ENCODE measurements at regions not wholly inside any gene's neighbourhood (a gene's known extent, or its start where the extent isn't known, plus 50 kb on each side); places are given as distances from the start of the nearest gene placed in this dataset.

GRCh38 chr10:64288404-64288803 is 767.2 kb downstream of the REEP3 start:
- TF ChIP-seq, protein P1, sequence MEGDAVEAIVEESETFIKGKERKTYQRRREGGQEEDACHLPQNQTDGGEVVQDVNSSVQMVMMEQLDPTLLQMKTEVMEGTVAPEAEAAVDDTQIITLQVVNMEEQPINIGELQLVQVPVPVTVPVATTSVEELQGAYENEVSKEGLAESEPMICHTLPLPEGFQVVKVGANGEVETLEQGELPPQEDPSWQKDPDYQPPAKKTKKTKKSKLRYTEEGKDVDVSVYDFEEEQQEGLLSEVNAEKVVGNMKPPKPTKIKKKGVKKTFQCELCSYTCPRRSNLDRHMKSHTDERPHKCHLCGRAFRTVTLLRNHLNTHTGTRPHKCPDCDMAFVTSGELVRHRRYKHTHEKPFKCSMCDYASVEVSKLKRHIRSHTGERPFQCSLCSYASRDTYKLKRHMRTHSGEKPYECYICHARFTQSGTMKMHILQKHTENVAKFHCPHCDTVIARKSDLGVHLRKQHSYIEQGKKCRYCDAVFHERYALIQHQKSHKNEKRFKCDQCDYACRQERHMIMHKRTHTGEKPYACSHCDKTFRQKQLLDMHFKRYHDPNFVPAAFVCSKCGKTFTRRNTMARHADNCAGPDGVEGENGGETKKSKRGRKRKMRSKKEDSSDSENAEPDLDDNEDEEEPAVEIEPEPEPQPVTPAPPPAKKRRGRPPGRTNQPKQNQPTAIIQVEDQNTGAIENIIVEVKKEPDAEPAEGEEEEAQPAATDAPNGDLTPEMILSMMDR (IDR thresholded peaks at IDR 0.05): no peak
- no peak for ATAC-seq
- intact Hi-C loops (cut with DNase I, micrococcal nuclease): no loop called here

DNA sequence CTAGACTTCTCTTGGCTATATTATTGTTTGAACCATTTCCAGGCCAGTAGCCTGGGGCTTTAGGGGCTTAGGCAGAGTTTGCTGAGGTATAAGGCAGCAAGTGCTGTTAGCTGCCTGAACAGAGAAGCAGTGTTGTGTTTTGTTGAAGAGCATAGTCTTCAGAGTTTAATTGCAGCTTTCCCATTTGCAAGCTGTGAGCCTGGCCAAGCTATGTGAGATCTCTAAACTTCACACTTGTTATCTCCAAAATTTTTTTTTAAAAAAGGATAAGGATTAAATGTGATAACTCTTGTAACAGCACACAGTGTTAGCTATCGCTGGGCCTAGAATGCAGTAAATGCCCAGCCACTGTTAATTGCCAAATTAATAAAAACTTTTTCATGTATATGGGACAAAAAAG is 782.4 kb downstream of the REEP3 start:
- H3K4me3 ChIP-seq: no peak overlapping the region
- no peaks in the 10 kb centered on the region for H3K9me3 ChIP-seq
- ATAC-seq: no peak
- H3K4me1 ChIP-seq (ENCODE audit: low read depth): no peaks in the 10 kb centered on the region
- no peak for DNase-seq
- TF ChIP-seq, protein P1 (IDR thresholded peaks at IDR 0.05): no peak
- intact Hi-C loops (cut with DNase I, micrococcal nuclease): no loop called here
- no peaks in the 10 kb centered on the region for H3K36me3 ChIP-seq (ENCODE audit: low read depth)

More at GRCh38 chr10:64288404-64288803, 767.2 kb downstream of the REEP3 start:
- no peak for DNase-seq
- Histone ChIP-seq H3K36me3 (ENCODE audit: low read depth) (no peaks in the 10 kb centered on the region), H3K4me3 (no peak overlapping the region), H3K4me1 (ENCODE audit: low read depth) (no peaks in the 10 kb centered on the region), H3K9me3 (no peaks in the 10 kb centered on the region)

DNA sequence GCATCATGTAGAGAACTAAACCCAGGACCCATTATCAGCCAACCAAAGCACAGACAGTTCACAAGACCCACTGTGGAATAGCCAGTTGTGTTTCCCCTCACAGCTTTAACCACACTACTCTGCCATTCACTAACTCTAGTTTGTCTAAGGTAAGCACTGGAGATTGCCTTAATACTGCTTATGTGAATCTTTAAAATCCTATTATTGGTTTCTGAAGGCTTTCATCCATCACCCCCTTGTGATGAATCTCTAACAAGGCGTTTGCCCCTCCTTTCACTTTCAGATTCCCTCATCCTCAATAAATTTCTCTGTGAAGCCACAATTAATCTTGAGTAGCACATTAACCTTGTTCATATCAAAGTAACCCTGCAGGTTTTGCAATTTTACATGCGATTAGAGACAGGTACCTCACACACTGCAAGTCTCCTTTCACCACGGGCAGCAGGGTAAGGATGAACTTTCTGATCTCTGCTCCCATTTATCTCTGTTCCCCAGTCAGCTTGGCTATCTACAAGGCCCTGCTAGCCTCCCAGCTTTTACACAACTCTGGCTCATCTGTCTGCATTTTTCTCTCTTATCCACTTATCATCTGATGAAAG is 785.6 kb downstream of the REEP3 start:
- no peak for ATAC-seq
- H3K9me3 ChIP-seq: no peaks in the 10 kb centered on the region
- H3K4me1 ChIP-seq (ENCODE audit: low read depth): no peaks in the 10 kb centered on the region
- intact Hi-C loops (cut with DNase I, micrococcal nuclease): no loop called here
- TF ChIP-seq, protein P1 (IDR thresholded peaks at IDR 0.05): no peak
- no peaks in the 10 kb centered on the region for H3K36me3 ChIP-seq (ENCODE audit: low read depth)
- no peak overlapping the region for H3K4me3 ChIP-seq
- no peak for DNase-seq

DNA sequence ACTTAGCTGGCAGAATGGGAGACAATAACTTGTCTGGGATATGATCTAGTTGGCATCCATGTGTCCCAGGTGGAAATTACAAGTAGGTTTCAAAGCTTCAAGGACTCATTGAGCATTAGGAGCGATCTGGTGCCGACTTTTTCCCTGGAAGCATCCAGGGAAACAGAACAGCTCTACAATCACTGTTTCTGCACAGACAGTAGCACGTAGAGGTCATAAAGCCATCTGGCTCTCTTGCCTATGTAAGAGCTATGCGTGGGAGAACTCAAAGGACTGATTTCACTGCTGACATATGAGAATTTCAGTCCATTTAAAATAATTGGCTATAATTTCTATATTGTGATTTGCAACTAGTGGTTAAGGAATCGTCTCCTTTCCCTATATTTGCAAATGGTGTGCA is 791.7 kb downstream of the REEP3 start:
- DNase-seq (no peak), ATAC-seq (no peak)
- H3K36me3 ChIP-seq (ENCODE audit: low read depth): no peaks in the 10 kb centered on the region
- intact Hi-C loops (cut with DNase I, micrococcal nuclease): no loop called here
- H3K4me1 ChIP-seq (ENCODE audit: low read depth): no peaks in the 10 kb centered on the region
- TF ChIP-seq, protein P1 (IDR thresholded peaks at IDR 0.05): no peak
- H3K4me3 ChIP-seq: no peak overlapping the region
- no peaks in the 10 kb centered on the region for H3K9me3 ChIP-seq

DNA sequence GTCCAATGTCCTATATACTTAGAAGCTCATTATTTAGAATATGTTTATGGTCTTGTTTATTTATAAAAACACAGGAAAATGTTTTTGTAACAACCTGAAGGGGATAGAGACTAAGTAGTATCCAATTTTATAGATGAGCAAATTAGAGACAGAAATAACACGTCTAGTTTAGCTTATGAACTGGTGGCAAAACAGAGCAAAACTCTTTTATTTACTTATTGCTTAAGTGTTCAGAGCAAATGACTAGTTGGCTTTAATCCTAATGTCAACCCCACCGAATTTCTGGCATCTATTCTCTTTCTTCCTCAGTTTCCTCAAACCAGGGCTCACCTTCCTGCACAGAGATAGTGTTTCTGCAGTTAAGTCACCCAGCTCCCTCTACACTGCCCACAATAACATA is 792.8 kb downstream of the REEP3 start:
- Histone ChIP-seq H3K9me3 (no peaks in the 10 kb centered on the region), H3K4me3 (no peak overlapping the region), H3K4me1 (ENCODE audit: low read depth) (no peaks in the 10 kb centered on the region), H3K36me3 (ENCODE audit: low read depth) (no peaks in the 10 kb centered on the region)
- intact Hi-C loops (cut with DNase I, micrococcal nuclease): no loop called here
- ATAC-seq: no peak
- DNase-seq: no peak
- TF ChIP-seq, protein P1 (IDR thresholded peaks at IDR 0.05): no peak

DNA sequence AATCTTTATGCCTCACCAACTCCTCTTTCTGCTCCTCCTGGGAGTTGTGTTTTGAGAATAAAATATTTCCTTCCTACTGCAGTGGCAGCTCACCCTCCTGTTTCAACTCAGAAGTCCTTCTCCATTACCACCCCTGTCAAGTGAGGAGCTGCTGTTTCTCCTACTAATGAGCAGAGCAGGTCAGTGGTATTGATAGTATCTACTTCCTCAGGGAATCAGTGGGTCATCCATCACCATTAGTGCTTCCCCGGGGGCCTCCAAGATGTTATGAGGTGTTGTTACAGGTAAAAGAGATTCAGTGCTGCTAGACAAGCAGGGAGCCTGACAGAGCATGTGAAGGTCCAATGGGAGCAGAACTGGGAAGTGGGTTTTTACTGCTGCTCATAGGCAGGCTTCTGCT is 795.2 kb downstream of the REEP3 start:
- intact Hi-C loops (cut with DNase I, micrococcal nuclease): no loop called here
- no peaks in the 10 kb centered on the region for H3K4me1 ChIP-seq (ENCODE audit: low read depth)
- H3K4me3 ChIP-seq: no peak overlapping the region
- DNase-seq (no peak), ATAC-seq (no peak)
- TF ChIP-seq, protein P1 (IDR thresholded peaks at IDR 0.05): no peak
- no peaks in the 10 kb centered on the region for H3K9me3 ChIP-seq
- H3K36me3 ChIP-seq (ENCODE audit: low read depth): no peaks in the 10 kb centered on the region
